CD14-positive monocyte (primary cell): ENCODE measurements at regions not wholly inside any gene's neighbourhood (a gene's known extent, or its start where the extent isn't known, plus 50 kb on each side); places are given as distances from the start of the nearest gene placed in this dataset.

Experiments
- DNase-seq, 3 donors: peaks; one replicate each; pipeline ENCODE4 v3.0.0-alpha.2; 2011 to 2022
- H2AFZ ChIP-seq: 2 replicates; pipeline ENCODE4 v1.6.0; 2012; ENCODE audit warnings: mild to moderate bottlenecking, low read depth, low read length, inconsistent platforms; ENCODE audit not compliant: insufficient read depth, poor library complexity, severe bottlenecking
- H3K27ac ChIP-seq, 2 donors: 1 replicate in 1 of 2; 2 replicates in 1 of 2; pipeline ENCODE4 v1.5.1; 2012 to 2013; ENCODE audit warnings: low read length in 2 of 2, control low read depth in 1 of 2, inconsistent platforms in 1 of 2, low read depth in 1 of 2, mild to moderate bottlenecking in 1 of 2
- H3K27me3 ChIP-seq, 2 donors: one replicate each; pipeline versions ENCODE4 v1.6.0 to v1.6.1; 2011 to 2013; ENCODE audit warnings: low read length in 2 of 2; ENCODE audit not compliant: control insufficient read depth in 2 of 2, insufficient read depth in 2 of 2
- H3K36me3 ChIP-seq, 2 donors: replicated peaks in 1 of 2; 1 replicate in 1 of 2; 2 replicates in 1 of 2; pipeline versions ENCODE4 v1.5.1 to v1.6.1; 2012 to 2013; ENCODE audit warnings: low read length in 2 of 2, control low read depth in 1 of 2, inconsistent platforms in 1 of 2, mild to moderate bottlenecking in 1 of 2; ENCODE audit not compliant: insufficient read depth in 2 of 2, control insufficient read depth in 1 of 2
- H3K4me1 ChIP-seq, 2 donors: 1 replicate in 1 of 2; 2 replicates in 1 of 2; pipeline versions ENCODE4 v1.5.1 to v1.6.1; 2012 to 2013; ENCODE audit warnings: low read length in 2 of 2, control low read depth in 1 of 2, inconsistent platforms in 1 of 2, mild to moderate bottlenecking in 1 of 2, moderate library complexity in 1 of 2; ENCODE audit not compliant: insufficient read depth in 2 of 2, control insufficient read depth in 1 of 2
- H3K4me2 ChIP-seq: replicated peaks from 2 replicates; pipeline ENCODE3; 2012; ENCODE audit warnings: low read length, moderate library complexity, mild to moderate bottlenecking; ENCODE audit not compliant: poor library complexity, severe bottlenecking; ENCODE audit errors: extremely low read depth
- H3K4me3 ChIP-seq, 3 experiments: fragments of 200-600 bp in 1 of 3; sonication (generic) in 1 of 3; replicated peaks in 1 of 3; 1 replicate in 2 of 3; 2 replicates in 1 of 3; pipeline ENCODE4 v1.5.1; 2011 to 2013; ENCODE audit warnings: low read length in 3 of 3, mild to moderate bottlenecking in 3 of 3, control low read depth in 2 of 3, low read depth in 2 of 3, inconsistent platforms in 1 of 3, moderate library complexity in 1 of 3
- H3K79me2 ChIP-seq: 2 replicates; pipeline ENCODE4 v1.6.0; 2012; ENCODE audit warnings: mild to moderate bottlenecking, control low read depth, inconsistent platforms, low read length, moderate library complexity; ENCODE audit not compliant: insufficient read depth
- H3K9ac ChIP-seq: 2 replicates; pipeline ENCODE4 v1.6.0; 2017; ENCODE audit warnings: low read length, mild to moderate bottlenecking; ENCODE audit not compliant: insufficient read depth, poor library complexity, severe bottlenecking
- H3K9me3 ChIP-seq, 2 donors: replicated peaks in 1 of 2; 1 replicate in 1 of 2; 2 replicates in 1 of 2; pipeline versions ENCODE4 v1.5.1 to v1.6.1; 2012 to 2013; ENCODE audit warnings: low read length in 2 of 2, control low read depth in 1 of 2; ENCODE audit not compliant: control insufficient read depth in 1 of 2, insufficient read depth in 1 of 2
- H4K20me1 ChIP-seq: 2 replicates; pipeline ENCODE4 v1.6.0; 2012; ENCODE audit warnings: mild to moderate bottlenecking, low read length, control low read depth, moderate library complexity; ENCODE audit not compliant: insufficient read depth
- H3K27ac Mint-ChIP-seq, 7 donors: one replicate each; pipeline ENCODE4 v1.8.0; 2020; ENCODE audit warnings: mild to moderate bottlenecking in 7 of 7, mixed read lengths in 7 of 7, moderate library complexity in 6 of 7, inconsistent platforms in 2 of 7
- H3K27me3 Mint-ChIP-seq, 3 donors: one replicate each; pipeline ENCODE4 v1.8.0; 2021 to 2022; ENCODE audit warnings: low read depth in 3 of 3, mild to moderate bottlenecking in 3 of 3, mixed read lengths in 3 of 3, moderate library complexity in 3 of 3, inconsistent platforms in 1 of 3
- H3K36me3 Mint-ChIP-seq, 2 donors: one replicate each; pipeline ENCODE4 v1.8.0; 2020; ENCODE audit warnings: mixed read lengths in 2 of 2, inconsistent platforms in 1 of 2, mild to moderate bottlenecking in 1 of 2
- H3K4me1 Mint-ChIP-seq: one replicate; pipeline ENCODE4 v1.8.0; 2020; ENCODE audit warnings: mild to moderate bottlenecking, mixed read lengths
- H3K4me3 Mint-ChIP-seq, 2 donors: one replicate each; pipeline ENCODE4 v1.8.0; 2020; ENCODE audit warnings: mild to moderate bottlenecking in 2 of 2, mixed read lengths in 2 of 2, moderate library complexity in 1 of 2
- H3K9me3 Mint-ChIP-seq, 7 donors: one replicate each; pipeline ENCODE4 v1.8.0; 2020 to 2022; ENCODE audit warnings: mixed read lengths in 7 of 7, mild to moderate bottlenecking in 6 of 7, moderate library complexity in 6 of 7, inconsistent platforms in 2 of 7
- WGBS: methylation state at CpG from one replicate; pipeline ENCODE4 v1.1.5; 2013; ENCODE audit warnings: missing lambda C conversion rate; ENCODE audit not compliant: insufficient coverage; 5-methylcytosine and 5-hydroxymethylcytosine counted together
- intact Hi-C, 2 donors: fragments of 100-400 bp; cut with micrococcal nuclease; formaldehyde crosslinking; loops; one replicate each; pipeline versions ENCODE4 v1.15.0 to v1.15.1; 2023
- TF ChIP-seq, protein P1 (sequence below): fragments of 200-600 bp; IDR thresholded peaks from one replicate; pipeline ENCODE4 v1.8.0; 2022; ENCODE audit warnings: antibody characterized with exemption, mild to moderate bottlenecking

DNA sequence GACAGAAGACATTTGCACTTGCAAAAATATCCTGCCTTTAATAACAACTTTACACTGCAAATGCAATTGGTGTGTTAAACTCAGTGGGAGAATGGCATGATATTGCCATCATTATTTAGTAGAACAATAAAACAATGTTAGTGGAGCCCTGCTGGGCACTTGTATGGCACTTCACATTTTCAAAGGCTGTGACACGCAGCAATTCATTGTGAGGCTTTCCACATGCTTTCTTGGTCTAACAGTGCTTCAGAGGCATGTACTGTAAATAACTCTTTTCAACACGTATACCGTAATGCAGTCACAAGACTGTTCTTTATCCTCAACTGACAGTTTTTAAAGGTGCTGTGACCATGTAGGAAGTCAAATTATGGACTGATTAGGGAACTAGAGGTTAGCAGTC is 155.5 kb upstream of the EPB41L4A start:
- no peak overlapping the region for H3K9ac ChIP-seq
- Mint-ChIP-seq H3K27ac (no peak overlapping the region), H3K4me3 (no peak overlapping the region), H3K4me1 (no peaks in the 10 kb centered on the region), H3K9me3 (peaks cover 0 to 9% (median 3%) of the 10 kb centered on the region in 7 donors), H3K36me3 (no peaks in the 10 kb centered on the region), H3K27me3 (peaks cover 0 to 5% (median 0%) of the 10 kb centered on the region in 3 donors)
- no peak overlapping the region for H3K4me2 ChIP-seq
- WGBS: 0% methylated on average over 1 of the region's 3 CpGs
- H3K79me2 ChIP-seq: no peaks in the 10 kb centered on the region
- H3K27ac ChIP-seq: no peak overlapping the region
- no peaks in the 10 kb centered on the region for H3K4me1 ChIP-seq
- no peaks in the 10 kb centered on the region for H3K9me3 ChIP-seq
- intact Hi-C loops: no loop called here
- no peaks in the 10 kb centered on the region for H4K20me1 ChIP-seq
- H2AFZ ChIP-seq: no peak overlapping the region
- DNase-seq: no peak
- TF ChIP-seq, protein P1, sequence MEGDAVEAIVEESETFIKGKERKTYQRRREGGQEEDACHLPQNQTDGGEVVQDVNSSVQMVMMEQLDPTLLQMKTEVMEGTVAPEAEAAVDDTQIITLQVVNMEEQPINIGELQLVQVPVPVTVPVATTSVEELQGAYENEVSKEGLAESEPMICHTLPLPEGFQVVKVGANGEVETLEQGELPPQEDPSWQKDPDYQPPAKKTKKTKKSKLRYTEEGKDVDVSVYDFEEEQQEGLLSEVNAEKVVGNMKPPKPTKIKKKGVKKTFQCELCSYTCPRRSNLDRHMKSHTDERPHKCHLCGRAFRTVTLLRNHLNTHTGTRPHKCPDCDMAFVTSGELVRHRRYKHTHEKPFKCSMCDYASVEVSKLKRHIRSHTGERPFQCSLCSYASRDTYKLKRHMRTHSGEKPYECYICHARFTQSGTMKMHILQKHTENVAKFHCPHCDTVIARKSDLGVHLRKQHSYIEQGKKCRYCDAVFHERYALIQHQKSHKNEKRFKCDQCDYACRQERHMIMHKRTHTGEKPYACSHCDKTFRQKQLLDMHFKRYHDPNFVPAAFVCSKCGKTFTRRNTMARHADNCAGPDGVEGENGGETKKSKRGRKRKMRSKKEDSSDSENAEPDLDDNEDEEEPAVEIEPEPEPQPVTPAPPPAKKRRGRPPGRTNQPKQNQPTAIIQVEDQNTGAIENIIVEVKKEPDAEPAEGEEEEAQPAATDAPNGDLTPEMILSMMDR: no peak
- no peaks in the 10 kb centered on the region for H3K27me3 ChIP-seq
- no peaks in the 10 kb centered on the region for H3K36me3 ChIP-seq
- no peak overlapping the region for H3K4me3 ChIP-seq

DNA sequence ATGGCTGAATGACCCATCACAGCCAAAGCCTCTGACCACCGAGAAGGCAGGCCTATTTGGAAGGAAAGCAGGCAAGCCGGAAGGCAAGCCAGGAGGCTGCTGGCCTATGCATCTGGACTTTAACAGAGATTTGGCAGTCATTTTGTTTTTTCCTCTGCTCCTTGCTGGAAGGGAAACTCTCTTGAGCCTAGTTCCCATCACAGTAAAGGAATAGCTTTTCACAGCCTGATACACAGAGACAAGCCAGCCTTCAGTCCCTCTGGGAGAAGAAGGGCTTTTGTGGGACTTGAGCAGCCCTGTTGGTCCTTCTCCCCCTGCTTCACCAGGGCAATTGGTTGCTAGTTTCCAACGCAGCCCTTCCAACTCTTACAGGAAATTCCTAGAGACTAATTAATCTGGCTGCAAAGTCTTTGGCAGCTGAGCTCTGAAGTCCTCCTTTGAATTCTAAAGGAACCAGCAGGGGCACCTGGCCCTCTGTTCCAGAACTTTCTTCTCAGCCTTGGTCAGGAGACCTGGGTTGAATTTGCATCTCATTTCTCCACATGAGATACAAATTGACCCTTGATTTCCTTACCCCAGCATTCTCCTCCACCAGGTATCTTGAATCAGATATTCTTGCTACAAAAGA is 157.3 kb upstream of the EPB41L4A start:
- no peak overlapping the region for H2AFZ ChIP-seq
- DNase-seq: no peak
- no peak overlapping the region for H3K4me3 Mint-ChIP-seq
- H3K4me2 ChIP-seq: no peak overlapping the region
- H4K20me1 ChIP-seq: no peaks in the 10 kb centered on the region
- H3K9me3 ChIP-seq: no peaks in the 10 kb centered on the region
- H3K9ac ChIP-seq: no peak overlapping the region
- H3K4me1 Mint-ChIP-seq: no peaks in the 10 kb centered on the region
- no peaks in the 10 kb centered on the region for H3K4me1 ChIP-seq
- intact Hi-C loops: no loop called here
- peaks cover 0 to 3% (median 3%) of the 10 kb centered on the region in 3 donors for H3K27me3 Mint-ChIP-seq
- H3K27ac Mint-ChIP-seq: no peak overlapping the region
- H3K79me2 ChIP-seq: no peaks in the 10 kb centered on the region
- H3K27ac ChIP-seq: no peak overlapping the region
- no peaks in the 10 kb centered on the region for H3K27me3 ChIP-seq
- H3K36me3 ChIP-seq: no peaks in the 10 kb centered on the region
- TF ChIP-seq, protein P1: no peak
- 96% methylated on average over 3 of the region's 3 CpGs for WGBS
- no peak overlapping the region for H3K4me3 ChIP-seq
- no peaks in the 10 kb centered on the region for H3K36me3 Mint-ChIP-seq
- H3K9me3 Mint-ChIP-seq: peaks cover 0 to 11% (median 5%) of the 10 kb centered on the region in 7 donors
